Muscle layer of duodenum (tissue), 2 donors: ENCODE measurements at regions not wholly inside any gene's neighbourhood (a gene's known extent, or its start where the extent isn't known, plus 50 kb on each side); places are given as distances from the start of the nearest gene placed in this dataset.
"Not testable (repeated sequence)": the region's sequence is repeated elsewhere in the genome, so short reads cannot be mapped to it uniquely, and the experiment has no call there.

Source experiments
- H3K27ac ChIP-seq: one replicate; pipeline ENCODE4 v1.7.0; 2013; ENCODE audit warnings: mild to moderate bottlenecking, low read length
- H3K27me3 ChIP-seq: one replicate; pipeline ENCODE4 v1.7.0; 2013; ENCODE audit warnings: low read depth, mild to moderate bottlenecking, control low read depth, low read length
- H3K36me3 ChIP-seq, 2 donors: one replicate each; pipeline ENCODE4 v1.7.0; 2013; ENCODE audit warnings: low read length in 2 of 2, control low read depth in 1 of 2, mild to moderate bottlenecking in 1 of 2; ENCODE audit not compliant: insufficient read depth in 2 of 2, control insufficient read depth in 1 of 2
- H3K4me1 ChIP-seq, 2 donors: one replicate each; pipeline ENCODE4 v1.7.0; 2013; ENCODE audit warnings: low read length in 2 of 2, mild to moderate bottlenecking in 2 of 2, control low read depth in 1 of 2, moderate library complexity in 1 of 2; ENCODE audit not compliant: insufficient read depth in 2 of 2, control insufficient read depth in 1 of 2
- H3K4me3 ChIP-seq, 2 donors: one replicate each; pipeline ENCODE4 v1.7.0; 2013; ENCODE audit warnings: low read length in 2 of 2, low read depth in 1 of 2, mild to moderate bottlenecking in 1 of 2
- H3K9me3 ChIP-seq, 2 donors: one replicate each; pipeline ENCODE4 v1.7.0; 2013; ENCODE audit warnings: low read length in 2 of 2, control low read depth in 1 of 2, mild to moderate bottlenecking in 1 of 2; ENCODE audit not compliant: control insufficient read depth in 1 of 2
- donor health status: healthy.

DNA sequence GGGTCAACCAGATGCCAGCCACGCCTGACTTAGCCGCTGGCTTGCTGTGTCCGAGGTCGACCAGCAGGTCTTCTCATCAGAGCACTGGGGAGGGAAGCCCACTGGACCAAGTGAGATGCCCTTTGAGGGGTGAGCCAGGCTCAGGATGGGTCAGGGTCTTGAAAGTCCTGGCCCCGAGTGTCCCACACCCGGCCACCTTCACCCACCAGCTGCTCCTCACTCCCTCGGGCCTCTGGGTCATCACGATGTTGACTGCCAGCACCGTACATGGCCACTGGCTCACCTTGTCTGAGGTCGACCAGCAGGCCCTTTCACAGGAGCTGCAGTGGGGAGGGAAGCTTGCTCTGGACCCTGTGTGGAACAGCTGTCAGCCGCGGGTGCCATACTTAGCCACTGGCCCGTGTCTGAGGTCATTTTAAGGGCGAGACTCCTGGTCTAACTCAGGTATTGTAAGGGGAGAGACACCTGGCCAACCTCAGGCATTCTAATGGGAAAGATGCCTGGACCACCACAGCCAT lies 1361.3 kb downstream of the UQCRFS1 start:
- H3K36me3 ChIP-seq = no peaks in the 10 kb centered on the region
- H3K4me1 ChIP-seq = no peaks in the 10 kb centered on the region
- H3K27ac ChIP-seq = no peak overlapping the region
- peak overlapping the region in 1 of 2 donors; percentile 16 for H3K4me3 ChIP-seq
- peaks cover 0 to 55% of the 10 kb centered on the region in 2 donors for H3K9me3 ChIP-seq
- H3K27me3 ChIP-seq = no peaks in the 10 kb centered on the region

DNA sequence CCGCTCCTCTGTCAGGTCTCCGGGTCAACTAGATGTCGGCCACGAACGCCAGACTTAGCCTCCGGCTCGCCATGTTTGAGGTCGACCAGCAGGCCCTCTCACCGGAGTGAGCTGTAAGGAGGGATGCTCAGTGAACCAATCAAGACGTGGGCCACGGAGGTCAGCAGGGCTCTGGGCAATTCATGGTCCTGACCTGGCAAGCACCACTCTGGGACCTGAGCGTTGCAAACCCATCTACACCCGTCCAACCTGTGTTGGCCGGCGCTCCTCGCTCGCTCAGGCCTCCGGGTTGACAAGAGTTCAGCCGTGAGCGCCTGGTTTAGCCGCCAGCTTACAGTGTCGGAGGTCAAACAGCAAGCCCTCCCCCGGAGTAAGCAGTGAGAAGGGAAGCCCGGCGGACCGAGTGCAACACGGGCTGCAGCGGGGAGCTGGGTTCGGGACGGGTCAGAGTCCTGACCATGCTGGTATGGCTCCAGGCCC lies 1361.9 kb downstream of the UQCRFS1 start:
- H3K4me3 ChIP-seq = peak overlapping the region in 1 of 2 donors; percentile 16
- no peaks in the 10 kb centered on the region for H3K36me3 ChIP-seq
- H3K27ac ChIP-seq = no peak overlapping the region
- no peaks in the 10 kb centered on the region for H3K27me3 ChIP-seq
- H3K4me1 ChIP-seq = no peaks in the 10 kb centered on the region
- H3K9me3 ChIP-seq = peaks cover 0 to 59% of the 10 kb centered on the region in 2 donors

- no peaks in the 10 kb centered on the region for H3K27me3 ChIP-seq
- no peak overlapping the region for H3K4me3 ChIP-seq
- H3K27ac ChIP-seq = no peak overlapping the region
- H3K4me1 ChIP-seq = no peaks in the 10 kb centered on the region
- H3K9me3 ChIP-seq = peaks cover 0 to 48% of the 10 kb centered on the region in 2 donors
- H3K36me3 ChIP-seq = no peaks in the 10 kb centered on the region
These were observed 1366.0 kb downstream of the UQCRFS1 start for GRCh38 chr19:27846944-27847343.

GRCh38 chr19:27844261-27844660 lies 1368.7 kb downstream of the UQCRFS1 start:
- Histone ChIP-seq H3K4me1 (no peaks in the 10 kb centered on the region), H3K27ac (no peak overlapping the region), H3K4me3 (no peak overlapping the region), H3K36me3 (no peaks in the 10 kb centered on the region), H3K9me3 (peaks cover 0 to 26% of the 10 kb centered on the region in 2 donors), H3K27me3 (no peaks in the 10 kb centered on the region)

DNA sequence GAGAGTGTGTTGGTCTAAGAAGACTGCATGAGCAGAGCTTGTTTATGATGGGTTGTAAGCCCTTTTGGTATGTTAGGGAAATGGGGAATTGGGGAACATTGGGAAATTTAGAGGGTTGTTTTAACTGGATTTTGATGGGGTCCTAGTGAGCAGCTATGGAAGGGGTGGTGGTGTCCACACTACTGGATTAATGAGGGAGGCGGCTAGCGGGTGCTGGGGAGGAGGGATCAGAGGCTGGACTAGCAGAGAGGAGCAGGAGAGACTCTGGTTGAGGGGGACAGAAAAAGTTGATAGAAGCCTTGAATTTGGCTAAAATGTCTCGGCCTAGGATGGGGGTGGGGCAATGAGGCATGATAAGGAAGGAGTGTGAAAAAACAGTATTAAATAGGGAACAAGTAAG lies 1369.1 kb downstream of the UQCRFS1 start:
- Histone ChIP-seq H3K4me1 (no peaks in the 10 kb centered on the region), H3K27me3 (no peaks in the 10 kb centered on the region), H3K9me3 (peaks cover 0 to 22% of the 10 kb centered on the region in 2 donors), H3K27ac (no peak overlapping the region), H3K36me3 (no peaks in the 10 kb centered on the region), H3K4me3 (no peak overlapping the region)

DNA sequence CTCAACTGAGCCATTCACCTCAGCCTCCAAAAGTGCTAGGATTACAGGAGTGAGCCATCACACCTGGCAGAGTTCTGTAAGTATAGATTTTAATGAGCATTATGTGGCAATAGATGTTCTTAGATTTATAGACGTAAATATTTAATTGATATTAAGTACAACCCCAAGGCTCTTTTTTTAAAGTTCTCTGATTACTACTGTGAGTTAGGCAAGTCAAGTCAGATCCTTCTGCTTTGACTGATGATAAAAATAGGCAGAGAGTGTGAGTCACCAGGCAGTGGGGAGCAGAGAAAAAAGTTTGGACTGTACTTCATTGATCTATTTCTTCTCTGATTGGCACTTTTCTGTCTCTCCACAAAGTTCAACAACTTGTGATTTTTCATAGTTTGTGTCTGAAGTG lies 1379.9 kb downstream of the UQCRFS1 start:
- Histone ChIP-seq H3K27me3 (no peaks in the 10 kb centered on the region), H3K27ac (no peak overlapping the region), H3K9me3 (no peaks in the 10 kb centered on the region), H3K4me1 (no peaks in the 10 kb centered on the region), H3K4me3 (no peak overlapping the region), H3K36me3 (no peaks in the 10 kb centered on the region)

- Histone ChIP-seq H3K9me3 (no peaks in the 10 kb centered on the region), H3K4me3 (no peak overlapping the region), H3K27ac (no peak overlapping the region), H3K4me1 (no peaks in the 10 kb centered on the region), H3K36me3 (no peaks in the 10 kb centered on the region), H3K27me3 (no peaks in the 10 kb centered on the region)
These were observed 1384.1 kb downstream of the UQCRFS1 start for GRCh38 chr19:27828829-27829228.

GRCh38 chr19:27824108-27824507 lies 1388.8 kb downstream of the UQCRFS1 start:
- Histone ChIP-seq H3K36me3 (no peaks in the 10 kb centered on the region), H3K27ac (no peak overlapping the region), H3K4me3 (no peak overlapping the region), H3K9me3 (no peaks in the 10 kb centered on the region), H3K27me3 (no peaks in the 10 kb centered on the region), H3K4me1 (no peaks in the 10 kb centered on the region)

DNA sequence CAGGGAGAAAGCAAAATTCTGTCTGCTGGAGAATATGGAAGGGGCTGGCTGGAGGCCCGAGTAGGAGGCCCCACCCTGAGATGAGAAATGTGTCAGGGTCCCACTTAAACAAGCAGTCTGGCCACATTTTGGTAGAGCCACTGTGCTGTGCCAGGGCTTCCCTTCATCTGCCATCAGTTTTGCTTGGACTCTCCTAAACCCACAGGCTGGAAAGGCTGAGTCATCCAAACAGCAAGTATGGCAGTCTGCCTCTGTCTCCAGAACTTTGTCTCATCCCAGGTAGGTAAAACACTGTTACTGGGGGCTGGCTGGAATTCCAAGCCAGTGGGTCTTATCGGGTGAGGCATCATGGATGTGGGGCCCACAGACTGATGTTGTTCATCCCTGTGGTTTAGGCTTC lies 1390.6 kb downstream of the UQCRFS1 start:
- Histone ChIP-seq H3K27me3 (no peaks in the 10 kb centered on the region), H3K27ac (no peak overlapping the region), H3K36me3 (no peaks in the 10 kb centered on the region), H3K4me1 (no peaks in the 10 kb centered on the region), H3K9me3 (peaks cover 0 to under 1% of the 10 kb centered on the region in 2 donors), H3K4me3 (no peak overlapping the region)

DNA sequence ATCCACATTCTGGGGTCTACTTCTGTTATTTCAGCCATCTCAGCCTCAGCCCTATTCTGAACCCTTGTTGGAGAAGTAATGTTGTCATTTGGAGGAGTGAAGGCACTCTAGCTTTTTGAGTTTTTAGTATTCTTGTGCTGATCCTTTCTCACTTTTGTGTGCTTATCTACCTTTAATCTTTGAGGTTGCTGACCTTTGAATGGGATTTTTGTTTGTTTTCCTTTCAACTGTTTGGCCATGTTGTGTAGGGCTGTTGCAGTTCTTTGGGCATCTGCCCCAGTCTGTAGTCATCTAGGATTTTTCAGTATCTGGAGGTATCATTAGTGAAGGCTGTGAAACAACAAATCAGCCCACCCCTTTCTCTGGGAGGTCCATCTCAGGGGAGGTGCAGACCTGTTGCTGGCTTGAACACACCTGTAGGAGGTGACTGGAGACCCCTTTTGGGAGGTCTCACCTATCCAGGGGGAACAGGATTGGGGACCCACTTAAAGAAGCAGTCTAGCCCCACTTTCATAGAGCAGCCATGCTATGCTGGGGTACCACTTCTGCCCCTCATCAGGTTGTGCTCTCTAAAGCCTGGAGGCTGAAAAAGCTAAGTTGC lies 1391.4 kb downstream of the UQCRFS1 start:
- no peaks in the 10 kb centered on the region for H3K27me3 ChIP-seq
- H3K9me3 ChIP-seq = peaks cover 0 to 4% of the 10 kb centered on the region in 2 donors
- no peaks in the 10 kb centered on the region for H3K36me3 ChIP-seq
- no peak overlapping the region for H3K27ac ChIP-seq
- no peak overlapping the region for H3K4me3 ChIP-seq
- H3K4me1 ChIP-seq = no peaks in the 10 kb centered on the region

- Histone ChIP-seq H3K27me3 (no peaks in the 10 kb centered on the region), H3K27ac (no peak overlapping the region), H3K4me1 (no peaks in the 10 kb centered on the region), H3K9me3 (peaks cover 0 to 4% of the 10 kb centered on the region in 2 donors), H3K4me3 (no peak overlapping the region), H3K36me3 (no peaks in the 10 kb centered on the region)
These were observed 1397.0 kb downstream of the UQCRFS1 start for GRCh38 chr19:27815985-27816384.

DNA sequence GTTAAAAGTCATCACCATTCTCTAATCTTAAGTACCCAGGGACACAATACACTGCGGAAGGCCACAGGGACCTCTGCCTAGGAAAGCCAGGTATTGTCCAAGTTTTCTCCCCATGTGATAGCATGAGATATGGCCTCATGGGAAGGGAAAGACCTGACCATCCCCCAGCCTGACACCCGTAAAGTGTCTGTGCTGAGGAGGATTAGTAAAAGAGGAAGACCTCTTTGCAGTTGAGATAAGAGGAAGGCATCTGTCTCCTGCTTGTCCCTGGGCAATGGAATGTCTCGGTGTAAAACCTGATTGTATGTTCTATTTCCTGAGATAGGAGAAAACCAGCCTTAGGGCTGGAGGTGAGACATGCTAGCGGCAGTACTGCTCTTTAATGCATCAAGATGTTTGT lies 1398.1 kb downstream of the UQCRFS1 start:
- not testable (repeated sequence) for H3K27me3 ChIP-seq, H3K4me3 ChIP-seq, H3K27ac ChIP-seq, H3K9me3 ChIP-seq, H3K4me1 ChIP-seq, H3K36me3 ChIP-seq
